ENCODE measurements at regions not wholly inside any gene's neighbourhood (a gene's known extent, or its start where the extent isn't known, plus 50 kb on each side); places are given as distances from the start of the nearest gene placed in this dataset.

GRCh38 chr13:79803296-79803695, 322.3 kb downstream of the NDFIP2 start:
- DNase-seq = no peak

GRCh38 chr13:79802389-79803085, 321.6 kb downstream of the NDFIP2 start:
- DNase-seq = peak; percentile 88

- peak; percentile 83 for DNase-seq
These were observed 318.3 kb downstream of the NDFIP2 start for GRCh38 chr13:79799059-79799867.

GRCh38 chr13:79796136-79796535, 315.2 kb downstream of the NDFIP2 start:
- peak; percentile 28 for DNase-seq

- no peak for DNase-seq
These were observed 314.0 kb downstream of the NDFIP2 start for GRCh38 chr13:79794931-79795330.

GRCh38 chr13:79792716-79793115, 311.8 kb downstream of the NDFIP2 start:
- no peak for DNase-seq

GRCh38 chr13:79791471-79792042, 310.6 kb downstream of the NDFIP2 start:
- no peak for DNase-seq

- no peak for DNase-seq
These were observed 305.2 kb downstream of the NDFIP2 start for GRCh38 chr13:79786176-79786575.

- DNase-seq = no peak
These were observed 301.7 kb downstream of the NDFIP2 start for GRCh38 chr13:79782541-79783205.

- no peak for DNase-seq
These were observed 301.0 kb downstream of the NDFIP2 start for GRCh38 chr13:79781829-79782540.

- DNase-seq = no peak
These were observed 299.3 kb downstream of the NDFIP2 start for GRCh38 chr13:79780240-79780639.

- no peak for DNase-seq
These were observed 298.8 kb downstream of the NDFIP2 start for GRCh38 chr13:79779761-79780160.

- no peak for DNase-seq
These were observed 297.9 kb downstream of the NDFIP2 start for GRCh38 chr13:79778741-79779460.

GRCh38 chr13:79777504-79777903, 296.5 kb downstream of the NDFIP2 start:
- DNase-seq = no peak

- no peak for DNase-seq
These were observed 295.8 kb downstream of the NDFIP2 start for GRCh38 chr13:79776531-79777295.

GRCh38 chr13:79775830-79776229, 294.9 kb downstream of the NDFIP2 start:
- DNase-seq = no peak

- no peak for DNase-seq
These were observed 291.9 kb downstream of the NDFIP2 start for GRCh38 chr13:79772811-79773210.

GRCh38 chr13:79771493-79771892, 290.5 kb downstream of the NDFIP2 start:
- DNase-seq = no peak

GRCh38 chr13:79770056-79770455, 289.1 kb downstream of the NDFIP2 start:
- no peak for DNase-seq

- no peak for DNase-seq
These were observed 286.2 kb downstream of the NDFIP2 start for GRCh38 chr13:79767126-79767525.

- no peak for DNase-seq
These were observed 284.4 kb downstream of the NDFIP2 start for GRCh38 chr13:79765331-79765730.
